T47D (cell line): ENCODE measurements at regions not wholly inside any gene's neighbourhood (a gene's known extent, or its start where the extent isn't known, plus 50 kb on each side); places are given as distances from the start of the nearest gene placed in this dataset.
"Not testable (repeated sequence)": the region's sequence is repeated elsewhere in the genome, so short reads cannot be mapped to it uniquely, and the experiment has no call there.

ENCODE experiments used
- DNase-seq, 2 experiments: peaks; one replicate each; pipeline versions ENCODE4 v3.0.0 to v3.0.0-alpha.2; 2011 to 2012; ENCODE audit warnings: low read depth in 1 of 2, low spot score in 1 of 2
- JUND ChIP-seq: IDR thresholded peaks from 2 replicates; pipeline ENCODE4 v1.6.1; 2012; ENCODE audit warnings: low read depth
- in situ Hi-C: cut with HindIII; loops from 2 replicates; pipeline ENCODE4 v1.10.0; 2016; ENCODE audit warnings: low sequenced_read_pairs, low pct_unique_long_range_greater_than_20kb

- DNase-seq = no peak
- in situ Hi-C loops = no loop called here
- no peak for TF ChIP-seq JUND
Observed at GRCh38 chr2:209113026-209113425, 310.8 kb upstream of the MAP2 start.

DNA sequence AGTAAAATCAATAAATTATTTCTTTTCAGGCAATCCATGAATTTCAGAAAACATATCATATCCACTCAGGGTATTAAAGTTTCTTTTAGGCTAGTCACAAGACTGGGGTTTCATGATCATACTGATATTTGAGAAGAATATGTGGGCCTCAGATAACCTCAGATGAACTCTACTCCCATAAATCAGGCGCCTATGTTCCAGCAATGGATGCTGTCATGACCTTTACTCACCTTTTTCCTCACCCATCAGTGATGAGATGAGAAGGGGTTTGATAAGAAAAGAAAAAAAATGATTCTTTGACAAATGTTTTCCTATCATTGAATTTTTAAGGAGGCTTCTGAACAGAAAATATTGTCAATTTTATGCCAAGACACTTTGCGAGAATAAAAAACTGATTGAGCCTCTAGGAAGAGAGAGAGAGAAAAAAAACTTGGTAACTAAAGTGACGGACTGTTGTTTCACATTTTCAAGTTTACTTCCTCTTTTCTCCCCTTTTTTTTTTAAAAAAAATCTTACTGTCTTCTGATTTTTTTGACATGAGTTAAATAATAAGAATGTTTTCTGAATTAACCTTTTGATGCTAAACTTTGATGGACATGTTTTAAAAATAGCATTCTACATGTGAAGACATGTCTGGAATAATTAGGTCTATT is 309.1 kb upstream of the MAP2 start:
- in situ Hi-C loops = no loop called here
- no peak for TF ChIP-seq JUND
- DNase-seq = no peak

- in situ Hi-C loops = no loop called here
- no peak for DNase-seq
- no peak for TF ChIP-seq JUND
Observed at GRCh38 chr2:209121691-209122090, 302.2 kb upstream of the MAP2 start.

DNA sequence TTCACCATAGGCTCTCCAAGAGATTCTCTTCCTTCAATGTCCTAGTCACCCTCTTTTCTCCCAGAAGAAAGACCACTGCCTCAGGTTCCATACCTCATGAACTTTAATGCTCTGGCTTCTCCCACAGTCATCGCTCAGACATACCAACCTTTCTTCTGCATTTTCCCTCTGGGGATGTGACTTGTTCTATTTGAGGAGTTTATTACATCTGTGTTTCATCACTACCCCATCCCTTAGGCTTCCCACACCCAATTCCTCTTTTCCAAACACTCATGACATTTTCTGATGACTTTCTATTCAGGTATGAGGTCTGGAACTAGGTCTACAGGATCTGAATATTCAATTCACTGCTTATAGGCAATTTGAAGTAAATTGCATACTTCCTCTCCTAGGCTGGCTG is 298.6 kb upstream of the MAP2 start:
- no peak for DNase-seq
- in situ Hi-C loops = no loop called here
- no peak for TF ChIP-seq JUND

DNA sequence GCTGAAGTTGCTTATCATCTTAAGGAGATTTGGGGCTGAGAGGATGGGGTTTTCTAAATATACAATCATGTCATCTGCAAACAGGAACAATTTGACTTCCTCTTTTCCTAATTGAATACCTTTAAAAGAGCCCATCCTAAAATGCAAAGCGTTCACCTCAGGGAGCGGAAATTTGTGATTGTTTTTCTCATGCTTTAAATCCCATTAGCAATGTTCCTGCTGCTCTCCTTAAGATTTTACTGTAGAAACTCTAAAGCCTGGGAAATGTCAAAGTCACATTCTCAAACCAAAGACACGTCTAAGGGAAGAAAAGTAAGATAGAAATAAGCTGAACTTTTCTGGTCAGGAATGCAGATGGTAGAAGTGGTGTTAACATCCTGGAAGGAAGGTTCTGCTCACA is 285.8 kb upstream of the MAP2 start:
- in situ Hi-C loops = no loop called here
- no peak for TF ChIP-seq JUND
- DNase-seq = no peak

- in situ Hi-C loops = no loop called here
- TF ChIP-seq JUND = no peak
- DNase-seq = no peak
Observed at GRCh38 chr2:209141142-209141541, 282.7 kb upstream of the MAP2 start.

GRCh38 chr2:209141818-209142217 is 282.0 kb upstream of the MAP2 start:
- TF ChIP-seq JUND = no peak
- no peak for DNase-seq
- in situ Hi-C loops = no loop called here

DNA sequence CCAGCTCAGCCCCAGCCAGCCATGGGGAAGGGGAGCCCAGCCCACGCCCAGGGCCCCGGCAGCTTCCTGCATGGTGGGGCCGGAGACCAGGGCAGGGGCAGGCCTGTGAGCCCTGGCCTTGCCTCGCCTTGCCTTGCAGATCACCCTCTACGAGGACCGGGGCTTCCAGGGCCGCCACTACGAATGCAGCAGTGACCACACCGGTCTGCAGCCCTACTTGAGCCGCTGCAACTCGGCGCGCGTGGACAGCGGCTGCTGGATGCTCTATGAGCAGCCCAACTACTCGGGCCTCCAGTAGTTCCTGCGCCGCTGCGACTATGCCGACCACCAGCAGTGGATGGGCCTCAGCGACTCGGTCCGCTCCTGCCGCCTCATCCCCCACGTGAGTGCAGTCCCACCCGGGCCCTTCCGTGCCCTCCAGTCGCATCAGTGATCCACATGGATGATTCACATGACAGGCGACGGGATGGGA is 278.6 kb upstream of the MAP2 start:
- not testable (repeated sequence) for DNase-seq

GRCh38 chr2:209145941-209146681 is 277.7 kb upstream of the MAP2 start:
- in situ Hi-C loops = no loop called here
- TF ChIP-seq JUND = no peak
- DNase-seq = no peak

More for the DNA sequence above, 278.6 kb upstream of the MAP2 start:
- in situ Hi-C loops = not testable (repeated sequence)

DNA sequence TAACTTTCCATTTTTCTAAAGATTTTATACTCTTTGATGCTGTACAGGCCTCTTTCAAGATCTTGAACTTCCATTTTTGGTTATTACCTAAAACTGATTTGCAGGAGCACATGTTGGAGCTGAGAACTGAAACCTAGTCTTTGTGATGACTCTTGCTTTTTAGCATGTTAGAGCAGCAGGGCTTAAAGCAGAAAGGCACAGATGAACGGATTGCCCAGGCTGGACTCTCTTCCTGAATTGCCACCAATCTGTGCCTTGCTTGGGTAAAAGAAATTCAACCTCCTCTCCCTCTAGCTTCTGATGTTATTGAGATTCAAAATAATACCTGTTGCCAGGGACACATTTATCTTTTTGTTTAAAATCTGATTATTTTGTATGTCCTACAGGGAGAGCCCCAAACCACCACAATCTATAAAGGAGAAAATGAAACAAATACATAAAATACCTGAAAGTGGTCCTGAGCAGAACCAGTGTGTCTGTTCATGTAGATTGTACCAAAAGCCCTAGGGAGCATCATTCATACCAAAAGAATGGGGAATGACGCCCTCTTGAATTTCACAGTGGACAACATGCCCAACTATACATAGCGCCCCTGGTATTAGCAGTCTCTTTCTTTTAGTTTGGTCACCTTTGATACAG is 277.0 kb upstream of the MAP2 start:
- DNase-seq = no peak
- in situ Hi-C loops = no loop called here
- no peak for TF ChIP-seq JUND

DNA sequence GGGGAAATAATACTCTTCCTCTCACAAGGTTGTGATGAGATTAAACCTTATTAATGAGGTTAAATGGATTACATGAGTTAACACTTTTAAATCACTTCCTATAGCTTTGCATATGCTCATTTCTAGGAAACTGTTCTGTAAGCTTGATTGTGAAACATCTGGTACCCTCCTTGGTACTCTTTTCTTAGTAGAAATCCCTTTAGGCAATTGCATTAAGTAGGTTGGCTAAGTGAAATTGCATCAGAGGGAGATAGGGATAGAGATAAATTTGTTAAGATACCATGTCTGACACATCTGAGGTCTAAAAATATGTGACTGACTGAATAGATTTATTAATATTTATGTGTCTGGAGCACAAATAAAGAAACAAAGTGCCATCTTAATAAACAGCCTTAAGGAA is 275.9 kb upstream of the MAP2 start:
- TF ChIP-seq JUND = no peak
- DNase-seq = no peak
- in situ Hi-C loops = no loop called here

GRCh38 chr2:209160800-209161588 is 262.9 kb upstream of the MAP2 start:
- DNase-seq = no peak
- TF ChIP-seq JUND = no peak
- in situ Hi-C loops = no loop called here
